GM12878 (cell line): ENCODE measurements at regions not wholly inside any gene's neighbourhood (a gene's known extent, or its start where the extent isn't known, plus 50 kb on each side); places are given as distances from the start of the nearest gene placed in this dataset.

ENCODE experiments used
- ATAC-seq: fragments of 200-7000 bp; cut with Tn5 transposase; 3 replicates; pipeline ENCODE4 v1.9.1; 2020; ENCODE audit warnings: mild to moderate bottlenecking, moderate library complexity
- BruUV-seq: library from RNA; stranded (reverse); fragments of 400-500 nt; replicated peaks from 2 replicates; lab custom pipeline; 2021; lab: Mats Ljungman, UMichigan
- CTCF ChIA-PET: fragments of 300-600 bp; sonication (Branson Sonifier 250); formaldehyde crosslinking; extraction: SDS; loops from one replicate; lab custom pipeline; 2021; ENCODE audit warnings: inconsistent platforms; lab: Yijun Ruan, JAX
- POLR2A ChIA-PET: fragments of 350-600 bp; formaldehyde crosslinking; extraction: SDS; loops from one replicate; lab custom pipeline; 2021; ENCODE audit warnings: inconsistent platforms; lab: Charles Lee
- RAD21 ChIA-PET: fragments of 300-600 bp; sonication (Branson Sonifier 250); formaldehyde crosslinking; loops from one replicate; lab custom pipeline; 2023; ENCODE audit warnings: antibody characterized with exemption; ENCODE audit not compliant: unreplicated experiment; lab: Charles Lee
- SMC1A ChIA-PET: fragments of 300-600 bp; sonication (Branson Sonifier 250); formaldehyde crosslinking; loops from one replicate; lab custom pipeline; 2023; ENCODE audit not compliant: unreplicated experiment, uncharacterized antibody; lab: Charles Lee
- DNase-seq: peaks from one replicate; pipeline ENCODE4 v3.0.0-alpha.2; 2011; ENCODE audit warnings: low read depth, low spot score
- FAIRE-seq: peaks from 3 replicates; lab custom pipeline; 2011; peaks lifted over from hg19 to GRCh38; lab: Jason Lieb, UNC
- H2AFZ ChIP-seq: 2 replicates; pipeline ENCODE4 v1.6.0; 2011; ENCODE audit warnings: low read depth, low read length, control low read depth; ENCODE audit not compliant: control insufficient read depth
- H3K27ac ChIP-seq: 2 replicates; pipeline ENCODE4 v1.5.1; 2011; ENCODE audit warnings: control low read depth; ENCODE audit not compliant: control insufficient read depth, insufficient read depth
- H3K27me3 ChIP-seq, 2 experiments: replicated peaks in 1 of 2; 2 replicates each; pipeline versions ENCODE4 v1.6.0 to v1.6.1; 2011; ENCODE audit warnings: low read length in 1 of 2; ENCODE audit not compliant: control insufficient read depth in 2 of 2, insufficient read depth in 2 of 2
- H3K36me3 ChIP-seq, 2 experiments: 2 replicates each; pipeline ENCODE4 v1.5.1; 2011; ENCODE audit warnings: low read length in 1 of 2; ENCODE audit not compliant: control insufficient read depth in 2 of 2, insufficient read depth in 2 of 2
- H3K4me1 ChIP-seq: 2 replicates; pipeline ENCODE4 v1.6.1; 2011; ENCODE audit warnings: mild to moderate bottlenecking, low read length, moderate library complexity, mixed read lengths; ENCODE audit not compliant: control insufficient read depth, insufficient read depth
- H3K4me2 ChIP-seq: 2 replicates; pipeline ENCODE4 v1.6.0; 2011; ENCODE audit warnings: control low read depth; ENCODE audit not compliant: control insufficient read depth, insufficient read depth
- H3K4me3 ChIP-seq: fragments of 200-600 bp; sonication (generic); 2 replicates; pipeline ENCODE4 v1.5.1; 2016
- H3K79me2 ChIP-seq: 2 replicates; pipeline ENCODE4 v1.6.0; 2011; ENCODE audit warnings: low read length; ENCODE audit not compliant: control insufficient read depth, insufficient read depth
- H3K9ac ChIP-seq: 2 replicates; pipeline ENCODE4 v1.8.0; 2011; ENCODE audit warnings: low read length, control low read depth, mixed read lengths; ENCODE audit not compliant: control insufficient read depth, insufficient read depth
- H3K9me3 ChIP-seq: replicated peaks from 3 replicates; pipeline ENCODE4 v1.5.1; 2011; ENCODE audit warnings: mild to moderate bottlenecking, low read length; ENCODE audit not compliant: control insufficient read depth, insufficient read depth
- H4K20me1 ChIP-seq: 2 replicates; pipeline ENCODE4 v1.6.0; 2011; ENCODE audit not compliant: control insufficient read depth, insufficient read depth
- BCL3 ChIP-seq: IDR thresholded peaks from 2 replicates; pipeline ENCODE4 v1.6.1; 2011; ENCODE audit warnings: borderline replicate concordance, low read depth, mild to moderate bottlenecking, moderate library complexity, low read length; ENCODE audit not compliant: insufficient read depth, poor library complexity, severe bottlenecking
- BHLHE40 ChIP-seq, 2 experiments: fragments of 450-650 bp in 1 of 2; IDR thresholded peaks; 2 replicates each; pipeline ENCODE4 v1.6.1; 2011 to 2017; ENCODE audit warnings: low read depth in 2 of 2, borderline replicate concordance in 1 of 2, improper control_type of control experiment in 1 of 2, low read length in 1 of 2, mild to moderate bottlenecking in 1 of 2
- CHD2 ChIP-seq: IDR thresholded peaks from 2 replicates; pipeline ENCODE4 v1.6.1; 2011; ENCODE audit warnings: low read depth, low read length, improper control_type of control experiment, borderline replicate concordance
- FOXK2 ChIP-seq: fragments of 450-650 bp; IDR thresholded peaks from 2 replicates; pipeline ENCODE4 v1.6.1; 2017; ENCODE audit warnings: mild to moderate bottlenecking, moderate library complexity
- IRF3 ChIP-seq: fragments of 450-650 bp; IDR thresholded peaks from 2 replicates; pipeline ENCODE4 v1.6.1; 2014; ENCODE audit warnings: mild to moderate bottlenecking
- JUND ChIP-seq: IDR thresholded peaks from 2 replicates; pipeline ENCODE4 v1.6.1; 2012; ENCODE audit warnings: low read depth, mild to moderate bottlenecking, low read length, improper control_type of control experiment, moderate library complexity
- PBX3 ChIP-seq: IDR thresholded peaks from 2 replicates; pipeline ENCODE4 v1.6.1; 2011; ENCODE audit warnings: mild to moderate bottlenecking, low read depth, low read length, moderate library complexity; ENCODE audit not compliant: insufficient replicate concordance
- POLR2AphosphoS2 ChIP-seq: IDR thresholded peaks from 2 replicates; pipeline ENCODE4 v1.6.1; 2011; ENCODE audit warnings: low read depth, mild to moderate bottlenecking, low read length, improper control_type of control experiment, moderate library complexity
- PRDM15 ChIP-seq: fragments of 450-650 bp; formaldehyde crosslinking; IDR thresholded peaks from 2 replicates; pipeline ENCODE4 v1.4.0; 2020; ENCODE audit warnings: mild to moderate bottlenecking, moderate library complexity
- RBBP5 ChIP-seq: fragments of 200-600 bp; sonication (generic); conservative IDR thresholded peaks from 2 replicates; pipeline ENCODE4 v1.6.1; 2016
- RELA ChIP-seq: fragments of 450-650 bp; IDR thresholded peaks from 2 replicates; pipeline ENCODE4 v1.8.0; 2014; ENCODE audit warnings: borderline replicate concordance; ENCODE audit not compliant: partially characterized antibody
- ZBTB4 ChIP-seq: fragments of 450-650 bp; formaldehyde crosslinking; IDR thresholded peaks from 2 replicates; pipeline ENCODE4 v1.4.0; 2022; ENCODE audit warnings: mild to moderate bottlenecking, moderate library complexity
- WGBS: methylation state at CpG from one replicate; pipeline ENCODE4 v1.1.6; 2016; ENCODE audit warnings: low lambda C conversion rate; ENCODE audit not compliant: insufficient replicate concordance, insufficient coverage; ENCODE audit errors: missing lambda C conversion rate; 5-methylcytosine and 5-hydroxymethylcytosine counted together
- in situ Hi-C: fragments of 300-500 bp; cut with MboI; formaldehyde crosslinking; loops from 9 replicates; pipeline ENCODE4 v1.14.3; 2018; ENCODE audit warnings: mixed read lengths
- intact Hi-C: fragments of 100-400 bp; cut with micrococcal nuclease; formaldehyde crosslinking; loops from one replicate; pipeline ENCODE4 v1.14.2; 2022; ENCODE audit not compliant: unreplicated experiment

DNA sequence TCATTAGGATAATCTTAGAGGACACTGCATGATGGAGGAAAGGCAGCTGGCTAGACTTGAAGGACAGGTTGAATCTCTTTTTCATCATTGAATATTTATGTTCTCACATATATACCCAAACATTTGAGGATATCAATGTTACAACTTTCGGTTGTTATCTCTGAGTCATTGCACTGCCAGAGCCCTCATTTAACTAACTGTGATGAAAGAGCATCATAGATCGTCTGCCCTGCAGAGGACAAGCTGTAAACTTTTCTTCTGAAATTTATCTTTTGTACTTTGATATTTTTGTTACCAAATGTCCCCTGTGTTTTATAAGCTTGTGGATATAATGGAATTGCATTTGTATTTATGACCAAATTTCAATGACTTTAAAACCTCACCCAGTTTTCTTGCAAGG lies 298.7 kb downstream of the PHF14 start (continued):
- TF ChIP-seq BHLHE40 (IDR thresholded peaks at IDR 0.05; ENCODE audit: borderline replicate concordance in 1 of 2, low read depth in 2 of 2, low read length in 1 of 2) (no peak), FOXK2 (no peak), RBBP5 (no peak), IRF3 (no peak), RELA (no peak)
- TF ChIP-seq, all 136 proteins: peak for 0

GRCh38 chr7:11274074-11274473 lies 300.4 kb downstream of the PHF14 start:
- FAIRE-seq (no peak), DNase-seq (no peak), ATAC-seq (no peak)
- no peaks in the 10 kb centered on the region for H3K9me3 ChIP-seq
- no peak overlapping the region for H3K4me2 ChIP-seq
- no peaks in the 10 kb centered on the region for H4K20me1 ChIP-seq
- H3K27me3 ChIP-seq = no peaks in the 10 kb centered on the region
- in situ Hi-C loops (no loop called here), intact Hi-C loops (no loop called here)
- ChIA-PET SMC1A (interaction anchor here (1.7 kb wide), 1 partner anchor 9 kb away, joined by 4 read pairs; no protein-coding TSS in a partner anchor), CTCF (no interaction called here), RAD21 (no interaction called here), POLR2A (no interaction called here)
- H3K36me3 ChIP-seq = no peaks in the 10 kb centered on the region
- no peak overlapping the region for H2AFZ ChIP-seq
- H3K27ac ChIP-seq = no peak overlapping the region
- no peaks in the 10 kb centered on the region for H3K79me2 ChIP-seq
- no peak overlapping the region for H3K4me3 ChIP-seq
- BruUV-seq = no TSS peak
- 17% methylated on average over 2 of the region's 2 CpGs for WGBS
- no peak overlapping the region for H3K9ac ChIP-seq
- no peaks in the 10 kb centered on the region for H3K4me1 ChIP-seq
- TF ChIP-seq POLR2AphosphoS2 (no peak), PRDM15 (no peak), PBX3 (no peak), BCL3 (no peak), JUND (no peak), ZBTB4 (CRISPR knock-in tag) (no peak), CHD2 (no peak)
